ENCODE measurements at regions not wholly inside any gene's neighbourhood (a gene's known extent, or its start where the extent isn't known, plus 50 kb on each side); places are given as distances from the start of the nearest gene placed in this dataset.

- no peaks in the 10 kb centered on the region for H3K79me2 ChIP-seq (replicated peaks; ENCODE audit: insufficient read depth)
- H3K4me1 ChIP-seq (ENCODE audit: insufficient read depth) = no peaks in the 10 kb centered on the region
- DNase-seq (ENCODE audit: low spot score) = no peak
- peaks cover 8% of the 10 kb centered on the region; the same call in 2 of the 3 replicates for H3K36me3 Mint-ChIP-seq (ENCODE audit: low read depth)
- no peak overlapping the region for H2AFZ ChIP-seq
- no peak overlapping the region for H3K27ac ChIP-seq (ENCODE audit: low read depth)
- H3K4me2 ChIP-seq = no peak overlapping the region
- peaks cover 2% of the 10 kb centered on the region; the same call in 1 of the 2 replicates for H3K9me2 ChIP-seq (ENCODE audit: insufficient read depth)
- no peak for ATAC-seq
- no peak overlapping the region for H3K4me3 ChIP-seq
- no peak overlapping the region for H3K27ac Mint-ChIP-seq
- 0 out of 2 replicates have a peak, but pooled peaks cover 3% of the 10 kb centered on the region for H3K36me3 ChIP-seq (ENCODE audit: insufficient read depth)
- H3K9me3 Mint-ChIP-seq = peaks cover under 1% of the 10 kb centered on the region; the same call in 1 of the 3 replicates
- H3K27me3 ChIP-seq (ENCODE audit: insufficient read depth) = no peaks in the 10 kb centered on the region
- no peak for TF ChIP-seq EZH2 (IDR thresholded peaks at IDR 0.05; ENCODE audit: low read depth, unreplicated experiment)
- TF ChIP-seq ZNF462 (CRISPR knock-in tag; IDR thresholded peaks at IDR 0.05) = no peak
- TF ChIP-seq POLR2AphosphoS5 (IDR thresholded peaks at IDR 0.05; ENCODE audit: low read depth) = no peak
- no peak for TF ChIP-seq CREB1 (CRISPR knock-in tag; IDR thresholded peaks at IDR 0.05; ENCODE audit: low read depth)
- no peak for TF ChIP-seq ZNF331 (CRISPR knock-in tag; IDR thresholded peaks at IDR 0.05; ENCODE audit: low read depth)
- no peak for TF ChIP-seq JUNB (IDR thresholded peaks at IDR 0.05; ENCODE audit: unreplicated experiment)
- no peak for TF ChIP-seq ZNF114 (CRISPR knock-in tag; IDR thresholded peaks at IDR 0.05)
- no peak for TF ChIP-seq ETS1 (IDR thresholded peaks at IDR 0.05)
- TF ChIP-seq REST (IDR thresholded peaks at IDR 0.05; ENCODE audit: unreplicated experiment) = no peak
- no peak for TF ChIP-seq CTCF (conservative IDR thresholded peaks at IDR 0.05; ENCODE audit: low read depth in 2 of 2)
- TF ChIP-seq NANOG (IDR thresholded peaks at IDR 0.05; ENCODE audit: borderline replicate concordance) = no peak
- TF ChIP-seq EZH2phosphoT487 (IDR thresholded peaks at IDR 0.05; ENCODE audit: unreplicated experiment) = no peak
- TF ChIP-seq STAT1 (IDR thresholded peaks at IDR 0.05; ENCODE audit: unreplicated experiment) = no peak
- H3K4me1 Mint-ChIP-seq = no peaks in the 10 kb centered on the region
- no peaks in the 10 kb centered on the region for H3F3A ChIP-seq (replicated peaks; ENCODE audit: low read depth)
- no peaks in the 10 kb centered on the region for H3K27me3 Mint-ChIP-seq (ENCODE audit: insufficient read depth, low read depth, poor library complexity)
- no peak overlapping the region for H3K4me3 Mint-ChIP-seq
- no peaks in the 10 kb centered on the region for H4K20me1 ChIP-seq (replicated peaks; ENCODE audit: insufficient read depth)
Observed at GRCh38 chr5:92207151-92207550, 824.0 kb upstream of the ARRDC3 start.

Data from GM23338 (cell line).